ENCODE measurements at regions not wholly inside any gene's neighbourhood (a gene's known extent, or its start where the extent isn't known, plus 50 kb on each side); places are given as distances from the start of the nearest gene placed in this dataset.

GRCh38 chr14:51394384-51394783, 154.3 kb downstream of the TMX1 start:
- Histone ChIP-seq H3K27me3 (replicated peaks in 1 of 4; ENCODE audit: control insufficient read depth in 3 of 4, extremely low read depth in 1 of 4, insufficient read depth in 3 of 4, low read length in 3 of 4) (no peaks in the 10 kb centered on the region), H3K27ac (ENCODE audit: low read depth, low read length) (no peak overlapping the region), H3K36me3 (ENCODE audit: control insufficient read depth in 2 of 4, insufficient read depth in 4 of 4, low read length in 3 of 4) (no peaks in the 10 kb centered on the region), H3K4me1 (replicated peaks in 1 of 4; ENCODE audit: control insufficient read depth in 3 of 4, insufficient read depth in 4 of 4, low read length in 3 of 4) (peaks cover 0 to 8% (median 3%) of the 10 kb centered on the region in 4 experiments; a peak in 4 of 7 replicates), H3K4me2 (ENCODE audit: insufficient read depth in 1 of 2, low read depth in 2 of 2, low read length in 2 of 2) (no peak overlapping the region), H3K79me1 (ENCODE audit: low read depth, low read length) (no peaks in the 10 kb centered on the region), H3K23ac (ENCODE audit: insufficient read length) (no peak overlapping the region), H2BK20ac (ENCODE audit: low read length) (no peak overlapping the region), H3K9me3 (ENCODE audit: insufficient read depth in 2 of 2, low read depth in 1 of 2, low read length in 1 of 2) (no peaks in the 10 kb centered on the region), H3K9ac (replicated peaks in 1 of 4; ENCODE audit: extremely low read depth in 1 of 4, low read depth in 3 of 4, low read length in 3 of 4) (no peak overlapping the region), H3K18ac (ENCODE audit: extremely low read depth, low read length) (no peak overlapping the region), H2BK15ac (ENCODE audit: low read length) (no peak overlapping the region), H3K4ac (replicated peaks; ENCODE audit: insufficient read length, low read depth, low read length) (no peak overlapping the region), H4K5ac (ENCODE audit: insufficient read length, low read depth, low read length) (no peak overlapping the region), H3K79me2 (ENCODE audit: control insufficient read depth in 1 of 2, insufficient read depth in 2 of 2, low read length in 2 of 2) (no peaks in the 10 kb centered on the region), H2AFZ (ENCODE audit: low read length) (peak overlapping the region; percentile 97; the same call in 1 of the 2 replicates), H2BK12ac (ENCODE audit: low read depth, low read length) (no peak overlapping the region), H3K23me2 (ENCODE audit: low read depth, low read length) (0 out of 2 replicates have a peak, but pooled peaks cover 2% of the 10 kb centered on the region), H4K20me1 (replicated peaks in 1 of 2; ENCODE audit: control insufficient read depth in 1 of 2, insufficient read depth in 2 of 2, low read length in 2 of 2) (no peaks in the 10 kb centered on the region), H2BK120ac (replicated peaks; ENCODE audit: low read depth, low read length) (no peak overlapping the region), H2AK5ac (ENCODE audit: low read depth, low read length) (no peak overlapping the region), H4K8ac (ENCODE audit: extremely low read depth, insufficient read depth, low read length) (no peak overlapping the region), H2BK5ac (ENCODE audit: low read depth, low read length) (no peak overlapping the region), H4K91ac (replicated peaks; ENCODE audit: insufficient read length, low read length) (no peak overlapping the region), H3K56ac (replicated peaks; ENCODE audit: insufficient read length, low read depth, low read length) (no peak overlapping the region), H3K4me3 (ENCODE audit: extremely low read depth in 1 of 4, insufficient read depth in 2 of 4, low read depth in 3 of 4, low read length in 4 of 4) (no peak overlapping the region), H3K14ac (ENCODE audit: insufficient read length) (no peak overlapping the region)
- WGBS, 2 experiments (ENCODE audit: extremely low coverage in 1 of 2, insufficient coverage in 1 of 2, insufficient read length in 1 of 2, insufficient replicate concordance in 2 of 2, low coverage in 1 of 2, low lambda C conversion rate in 2 of 2, missing lambda C conversion rate in 1 of 2), result 80% methylated on average over 4 of the region's 4 CpGs; no CpG with 5 or more reads in 1 of the 2 experiments
- POLR2A ChIA-PET (ENCODE audit: partially characterized antibody), result no interaction called here
- CTCF ChIA-PET (ENCODE audit: partially characterized antibody), result interaction anchor here (0.8 to 1.4 kb wide), 2 partner anchors 382 to 385 kb away, joined by 3 to 4 read pairs; no protein-coding TSS in a partner anchor
- DNase-seq (ENCODE audit: low read depth in 1 of 2, low spot score in 2 of 2), result no peak
- no peak for TF ChIP-seq SIN3A (conservative IDR thresholded peaks at IDR 0.05 in 1 of 2, IDR thresholded peaks at IDR 0.05 in 1 of 2; ENCODE audit: low read depth in 1 of 2, low read length in 2 of 2)
- TF ChIP-seq FOSL1 (IDR thresholded peaks at IDR 0.05; ENCODE audit: insufficient read depth, low read depth, low read length), result no peak
- TF ChIP-seq KDM1A (IDR thresholded peaks at IDR 0.05; ENCODE audit: borderline replicate concordance, low read length), result no peak
- no peak for TF ChIP-seq CHD2 (IDR thresholded peaks at IDR 0.05; ENCODE audit: low read length)
- TF ChIP-seq SIX5 (IDR thresholded peaks at IDR 0.05; ENCODE audit: low read depth, low read length), result no peak
- no peak for TF ChIP-seq HDAC6 (IDR thresholded peaks at IDR 0.05; ENCODE audit: low read depth, low read length)
- no peak for TF ChIP-seq RXRA (IDR thresholded peaks at IDR 0.05; ENCODE audit: insufficient read depth, low read depth, low read length)
- no peak for TF ChIP-seq SP2 (IDR thresholded peaks at IDR 0.05; ENCODE audit: low read length)
- TF ChIP-seq BCL11A (IDR thresholded peaks at IDR 0.05; ENCODE audit: low read depth in 2 of 2, low read length in 2 of 2), result no peak
- no peak for FAIRE-seq

Measured in H1 (cell line).